K562 (cell line): ENCODE measurements at regions not wholly inside any gene's neighbourhood (a gene's known extent, or its start where the extent isn't known, plus 50 kb on each side); places are given as distances from the start of the nearest gene placed in this dataset.
"Not testable (repeated sequence)": the region's sequence is repeated elsewhere in the genome, so short reads cannot be mapped to it uniquely, and the experiment has no call there.

Source experiments
- ATAC-seq: fragments of 200-7000 bp; cut with Tn5 transposase; 3 replicates; pipeline ENCODE4 v1.9.1; 2020; ENCODE audit warnings: moderate library complexity
- BruUV-seq: library from RNA; stranded (reverse); fragments of 400-500 nt; replicated peaks from 2 replicates; lab custom pipeline; 2021; lab: Mats Ljungman, UMichigan
- CTCF ChIA-PET: fragments of 300-600 bp; formaldehyde crosslinking; extraction: SDS; loops from one replicate; lab custom pipeline; 2021; ENCODE audit warnings: low intra/inter-chr PET ratio; lab: Yijun Ruan, JAX
- POLR2A ChIA-PET: fragments of 300-600, 350-650 bp; sonication (Branson Sonifier 250); formaldehyde crosslinking; extraction: SDS; loops from one replicate; lab custom pipeline; 2021; ENCODE audit warnings: antibody characterized with exemption, inconsistent platforms; lab: Yijun Ruan, JAX
- DNase-seq, 4 experiments: peaks; one replicate each; pipeline versions ENCODE4 v3.0.0 to v3.0.0-alpha.2; 2011 to 2018; ENCODE audit warnings: low spot score in 3 of 4, mixed read lengths in 3 of 4; ENCODE audit errors: extremely low read depth in 1 of 4
- FAIRE-seq: peaks from 2 replicates; lab custom pipeline; 2011; peaks lifted over from hg19 to GRCh38; lab: Jason Lieb, UNC
- H2AFZ ChIP-seq: 2 replicates; pipeline ENCODE4 v1.6.0; 2011; ENCODE audit warnings: low read depth, low read length, control low read depth, inconsistent platforms
- H3K27ac ChIP-seq: fragments of 200-600 bp; 3 replicates; pipeline ENCODE4 v1.8.0; 2011; ENCODE audit warnings: low read depth, mild to moderate bottlenecking, control low read depth, inconsistent platforms, low read length, moderate library complexity, mixed read lengths; ENCODE audit errors: extremely low read depth
- H3K27me3 ChIP-seq, 2 experiments: fragments of 300-600 bp in 1 of 2; 2 replicates in 1 of 2; 3 replicates in 1 of 2; pipeline versions ENCODE4 v1.6.0 to v1.8.0; 2011; ENCODE audit warnings: inconsistent platforms in 2 of 2, low read length in 2 of 2, mild to moderate bottlenecking in 1 of 2, mixed read lengths in 1 of 2, moderate library complexity in 1 of 2; ENCODE audit not compliant: control insufficient read depth in 2 of 2, insufficient read depth in 2 of 2
- H3K36me3 ChIP-seq: fragments of 300-600 bp; 3 replicates; pipeline ENCODE4 v1.8.0; 2011; ENCODE audit warnings: mild to moderate bottlenecking, low read length, inconsistent platforms; ENCODE audit not compliant: control insufficient read depth, insufficient read depth
- H3K4me1 ChIP-seq, 2 experiments: fragments of 200-600 bp in 1 of 2; replicated peaks in 1 of 2; 2 replicates in 1 of 2; 3 replicates in 1 of 2; pipeline versions ENCODE4 v1.5.1 to v1.8.0; 2011; ENCODE audit warnings: inconsistent platforms in 2 of 2, low read length in 2 of 2, mild to moderate bottlenecking in 1 of 2, mixed read lengths in 1 of 2, moderate library complexity in 1 of 2; ENCODE audit not compliant: control insufficient read depth in 2 of 2, insufficient read depth in 2 of 2
- H3K4me2 ChIP-seq: 2 replicates; pipeline ENCODE4 v1.6.1; 2011; ENCODE audit warnings: low read length, control low read depth, inconsistent platforms, mixed read lengths; ENCODE audit not compliant: insufficient read depth
- H3K4me3 ChIP-seq: fragments of 200-600 bp; sonication (generic), shearing (Covaris generic); 2 replicates; pipeline ENCODE4 v1.5.1; 2016; ENCODE audit warnings: control low read depth, inconsistent platforms
- H3K79me2 ChIP-seq: fragments of 200-600 bp; 3 replicates; pipeline ENCODE4 v1.8.0; 2011; ENCODE audit warnings: low read length, inconsistent platforms; ENCODE audit not compliant: control insufficient read depth, insufficient read depth
- H3K9ac ChIP-seq, 2 experiments: 2 replicates each; pipeline versions ENCODE4 v1.6.0 to v1.6.1; 2011; ENCODE audit warnings: low read depth in 2 of 2, low read length in 2 of 2, control low read depth in 1 of 2, inconsistent platforms in 1 of 2, mild to moderate bottlenecking in 1 of 2, mixed read lengths in 1 of 2; ENCODE audit not compliant: insufficient read depth in 1 of 2
- H3K9me1 ChIP-seq: one replicate; pipeline ENCODE4 v1.6.0; 2011; ENCODE audit warnings: inconsistent platforms, mild to moderate bottlenecking, low read length, moderate library complexity; ENCODE audit not compliant: control insufficient read depth, insufficient read depth
- H3K9me3 ChIP-seq: replicated peaks from 2 replicates; pipeline ENCODE4 v1.5.1; 2011; ENCODE audit warnings: low read depth, low read length, inconsistent platforms; ENCODE audit not compliant: control insufficient read depth, insufficient read depth
- H4K20me1 ChIP-seq: replicated peaks from 2 replicates; pipeline ENCODE4 v1.6.1; 2011; ENCODE audit warnings: low read length, inconsistent platforms, mixed read lengths; ENCODE audit not compliant: control insufficient read depth, insufficient read depth
- FOXJ2 ChIP-seq: fragments of 200-800 bp; sonication (Bioruptor generic); IDR thresholded peaks from 2 replicates; pipeline ENCODE4 v1.6.1; 2016; ENCODE audit warnings: missing genetic modification characterization, missing compliant biosample characterization
- RBM14 ChIP-seq: fragments of 200-400 bp; formaldehyde crosslinking; IDR thresholded peaks from 2 replicates; pipeline ENCODE4 v1.6.1; 2018; ENCODE audit warnings: low read depth, mild to moderate bottlenecking, low read length, moderate library complexity, borderline replicate concordance; ENCODE audit not compliant: insufficient read depth
- RBM25 ChIP-seq: fragments of 200-400 bp; formaldehyde crosslinking; IDR thresholded peaks from 2 replicates; pipeline ENCODE4 v1.6.1; 2018; ENCODE audit warnings: low read length, low read depth, moderate library complexity; ENCODE audit not compliant: severe bottlenecking
- ZNF146 ChIP-seq: IDR thresholded peaks from one replicate; pipeline ENCODE4 v1.6.1; 2018; ENCODE audit warnings: missing compliant biosample characterization; ENCODE audit not compliant: unreplicated experiment
- WGBS: fragments of 100-300 bp; shearing (Covaris generic); methylation state at CpG from one replicate; pipeline ENCODE4 v1.1.6; 2016; ENCODE audit warnings: low coverage, mixed read lengths; ENCODE audit not compliant: insufficient coverage; ENCODE audit errors: missing lambda C conversion rate; 5-methylcytosine and 5-hydroxymethylcytosine counted together
- in situ Hi-C: fragments of 300-500 bp; cut with MboI; formaldehyde crosslinking; loops from 4 replicates; pipeline ENCODE4 v1.15.0; 2018; ENCODE audit warnings: inconsistent platforms, mixed read lengths
- intact Hi-C: fragments of 100-400 bp; cut with micrococcal nuclease; formaldehyde crosslinking; loops from 2 replicates; pipeline ENCODE4 v1.14.2; 2022

DNA sequence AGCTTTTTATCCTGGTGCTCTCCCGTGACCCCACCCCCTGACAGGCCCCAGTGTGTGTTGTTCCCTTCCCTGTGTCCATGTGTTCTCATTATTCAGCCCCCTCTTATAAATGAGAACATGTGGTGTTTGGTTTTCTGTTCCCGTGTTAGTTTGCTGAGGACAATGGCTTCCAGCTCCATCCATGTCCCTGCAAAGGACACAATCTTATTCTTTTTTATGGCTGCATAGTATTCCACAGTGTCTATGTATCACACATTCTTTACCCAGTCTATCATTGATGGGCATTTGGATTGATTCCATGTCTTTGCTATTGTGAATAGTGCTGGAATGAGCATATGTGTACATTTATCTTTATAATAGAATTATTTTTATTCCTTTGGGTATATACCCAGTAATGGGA lies 360.5 kb downstream of the GATA3 start:
- DNase-seq, BruUV-seq, H3K27me3 ChIP-seq, H2AFZ ChIP-seq, H3K4me1 ChIP-seq, H3K79me2 ChIP-seq, H3K27ac ChIP-seq, H3K4me3 ChIP-seq, H4K20me1 ChIP-seq, H3K9ac ChIP-seq, H3K4me2 ChIP-seq, ATAC-seq, H3K9me3 ChIP-seq, POLR2A ChIA-PET, CTCF ChIA-PET, FAIRE-seq, H3K36me3 ChIP-seq, in situ Hi-C loops, H3K9me1 ChIP-seq: not testable (repeated sequence)
- WGBS, result 0% methylated on average over 2 of the region's 2 CpGs
- intact Hi-C loops, result loop anchor here (10.0 kb wide), 1 partner anchor 60 kb away; no protein-coding TSS in a partner anchor
- TF ChIP-seq RBM25 (peak; percentile 31), ZNF146 (CRISPR knock-in tag) (peak; percentile 49)

DNA sequence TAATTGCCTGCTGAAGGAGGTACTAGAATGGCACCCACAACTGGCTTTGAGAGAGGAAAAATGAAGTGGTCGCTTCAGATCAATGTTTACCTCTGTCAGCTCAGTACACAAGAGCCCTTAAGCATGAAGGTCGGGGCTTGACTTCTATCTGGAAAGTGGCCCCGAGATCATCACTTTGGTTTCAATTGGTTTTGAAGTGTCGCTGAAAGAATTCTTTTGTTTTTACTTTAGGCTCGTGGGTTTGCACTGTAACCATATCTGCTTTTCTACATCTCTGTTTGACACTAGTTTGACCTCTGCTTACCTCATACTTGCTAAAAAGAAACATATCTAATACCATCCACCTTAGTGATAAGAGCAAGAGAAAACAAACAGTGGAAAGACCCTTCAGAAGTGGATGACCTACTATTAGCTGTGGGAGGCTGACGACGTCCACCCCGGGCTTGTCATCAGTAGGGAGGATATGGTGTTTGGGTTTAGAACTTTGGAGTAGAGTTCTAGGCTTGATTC lies 361.8 kb downstream of the GATA3 start:
- Histone ChIP-seq H3K27me3 (no peaks in the 10 kb centered on the region), H2AFZ (no peak overlapping the region), H3K79me2 (no peaks in the 10 kb centered on the region), H3K36me3 (no peaks in the 10 kb centered on the region), H3K9me1 (no peaks in the 10 kb centered on the region), H4K20me1 (no peaks in the 10 kb centered on the region), H3K4me2 (no peak overlapping the region), H3K9ac (no peak overlapping the region), H3K27ac (no peak overlapping the region)
- WGBS, result 0% methylated on average over 8 of the region's 8 CpGs
- no peak for DNase-seq
- FAIRE-seq, result no peak
- in situ Hi-C loops, result no loop called here
- no peak for ATAC-seq
- ChIA-PET POLR2A (no interaction called here), CTCF (no interaction called here)
- BruUV-seq, result no TSS peak
- TF ChIP-seq FOXJ2 (tag) (peak; percentile 44; the same call in 1 of the 2 replicates), RBM14 (no peak)
- TF ChIP-seq, all 486 proteins: peak for 1
- no peak overlapping the region for H3K4me3 ChIP-seq
- intact Hi-C loops, result loop anchor here (10.0 kb wide), 1 partner anchor 59 kb away; no protein-coding TSS in a partner anchor
- H3K4me1 ChIP-seq, result no peaks in the 10 kb centered on the region
- H3K9me3 ChIP-seq, result no peaks in the 10 kb centered on the region
